ENCODE measurements at regions not wholly inside any gene's neighbourhood (a gene's known extent, or its start where the extent isn't known, plus 50 kb on each side); places are given as distances from the start of the nearest gene placed in this dataset.

GRCh38 chr2:122935506-122935905 lies 1089.6 kb upstream of the CNTNAP5 start:
- DNase-seq (ENCODE audit: low spot score) = no peak
- POLR2A ChIA-PET (ENCODE audit: low non-redundant PET) = no interaction called here
- no peak for TF ChIP-seq CTCF (conservative IDR thresholded peaks at IDR 0.05; ENCODE audit: low read depth)
- CTCF ChIA-PET = no interaction called here
- no peak overlapping the region for H3K27ac ChIP-seq

- DNase-seq (ENCODE audit: low spot score) = no peak
- TF ChIP-seq CTCF (conservative IDR thresholded peaks at IDR 0.05; ENCODE audit: low read depth) = no peak
- ChIA-PET POLR2A (ENCODE audit: low non-redundant PET) (no interaction called here), CTCF (interaction anchor here (1.2 kb wide), 1 partner anchor 25 kb away, joined by 4 read pairs; no protein-coding TSS in a partner anchor)
- no peak overlapping the region for H3K27ac ChIP-seq
Measured at GRCh38 chr2:122939796-122940195, 1085.3 kb upstream of the CNTNAP5 start.

GRCh38 chr2:122949523-122949922 lies 1075.6 kb upstream of the CNTNAP5 start:
- POLR2A ChIA-PET (ENCODE audit: low non-redundant PET) = no interaction called here
- CTCF ChIA-PET = interaction anchor here (0.6 kb wide), 1 partner anchor 306 kb away, joined by 3 read pairs; no protein-coding TSS in a partner anchor
- no peak for TF ChIP-seq CTCF (conservative IDR thresholded peaks at IDR 0.05; ENCODE audit: low read depth)

GRCh38 chr2:122955776-122956175 lies 1069.3 kb upstream of the CNTNAP5 start:
- CTCF ChIA-PET = no interaction called here
- no peak for DNase-seq (ENCODE audit: low spot score)
- no peak overlapping the region for H3K27ac ChIP-seq
- no peak for TF ChIP-seq CTCF (conservative IDR thresholded peaks at IDR 0.05; ENCODE audit: low read depth)
- POLR2A ChIA-PET (ENCODE audit: low non-redundant PET) = interaction anchor here (0.6 kb wide), 1 partner anchor 12 kb away, joined by 3 read pairs; no protein-coding TSS in a partner anchor

More at GRCh38 chr2:122949523-122949922, 1075.6 kb upstream of the CNTNAP5 start:
- no peak for DNase-seq (ENCODE audit: low spot score)
- H3K27ac ChIP-seq = no peak overlapping the region

- peak; percentile 62 for DNase-seq (ENCODE audit: low spot score)
- TF ChIP-seq CTCF (conservative IDR thresholded peaks at IDR 0.05; ENCODE audit: low read depth) = no peak
- no peak overlapping the region for H3K27ac ChIP-seq
- POLR2A ChIA-PET (ENCODE audit: low non-redundant PET) = no interaction called here
- CTCF ChIA-PET = interaction anchor here (0.5 to 0.6 kb wide), 2 partner anchors 398 to 1843 kb away, joined by 3 read pairs; no protein-coding TSS in a partner anchor
Measured at GRCh38 chr2:122960759-122961641, 1064.1 kb upstream of the CNTNAP5 start.

- no peak for DNase-seq (ENCODE audit: low spot score)
- POLR2A ChIA-PET (ENCODE audit: low non-redundant PET) = no interaction called here
Measured at GRCh38 chr2:122966461-122966860, 1058.6 kb upstream of the CNTNAP5 start.

More at GRCh38 chr2:122966461-122966860, 1058.6 kb upstream of the CNTNAP5 start:
- H3K27ac ChIP-seq = no peak overlapping the region
- TF ChIP-seq CTCF (conservative IDR thresholded peaks at IDR 0.05; ENCODE audit: low read depth) = no peak
- CTCF ChIA-PET = no interaction called here
